ENCODE measurements at regions not wholly inside any gene's neighbourhood (a gene's known extent, or its start where the extent isn't known, plus 50 kb on each side); places are given as distances from the start of the nearest gene placed in this dataset.
"Not testable (repeated sequence)": the region's sequence is repeated elsewhere in the genome, so short reads cannot be mapped to it uniquely, and the experiment has no call there.

- DNase-seq (ENCODE audit: low read depth in 2 of 2): not testable (repeated sequence)
Observed at GRCh38 chrX:150125045-150125444, 186.8 kb upstream of the EOLA2 start.

GRCh38 chrX:150127216-150127615, 188.9 kb upstream of the EOLA2 start:
- DNase-seq (ENCODE audit: low read depth in 2 of 2): no peak

GRCh38 chrX:150143721-150144440, 205.6 kb upstream of the EOLA2 start:
- DNase-seq (ENCODE audit: low read depth in 2 of 2): no peak

GRCh38 chrX:150146271-150146896, 208.1 kb upstream of the EOLA2 start:
- no peak for DNase-seq (ENCODE audit: low read depth in 2 of 2)

GRCh38 chrX:150148749-150149672, 210.7 kb upstream of the EOLA2 start:
- no peak for DNase-seq (ENCODE audit: low read depth in 2 of 2)

GRCh38 chrX:150150076-150150779, 211.9 kb upstream of the EOLA2 start:
- DNase-seq (ENCODE audit: low read depth in 2 of 2): no peak

GRCh38 chrX:150150780-150151125, 212.4 kb upstream of the MAMLD1 start:
- no peak for DNase-seq (ENCODE audit: low read depth in 2 of 2)

- DNase-seq (ENCODE audit: low read depth in 2 of 2): no peak
Observed at GRCh38 chrX:150152036-150152435, 211.1 kb upstream of the MAMLD1 start.

- DNase-seq (ENCODE audit: low read depth in 2 of 2): no peak
Observed at GRCh38 chrX:150152546-150152945, 210.6 kb upstream of the MAMLD1 start.

- no peak for DNase-seq (ENCODE audit: low read depth in 2 of 2)
Observed at GRCh38 chrX:150155436-150156035, 207.6 kb upstream of the MAMLD1 start.

GRCh38 chrX:150156615-150157014, 206.5 kb upstream of the MAMLD1 start:
- no peak for DNase-seq (ENCODE audit: low read depth in 2 of 2)

- DNase-seq (ENCODE audit: low read depth in 2 of 2): no peak
Observed at GRCh38 chrX:150157291-150157690, 205.8 kb upstream of the MAMLD1 start.

- no peak for DNase-seq (ENCODE audit: low read depth in 2 of 2)
Observed at GRCh38 chrX:150158554-150159332, 204.4 kb upstream of the MAMLD1 start.

GRCh38 chrX:150159537-150159936, 203.6 kb upstream of the MAMLD1 start:
- no peak for DNase-seq (ENCODE audit: low read depth in 2 of 2)

GRCh38 chrX:150160656-150161055, 202.5 kb upstream of the MAMLD1 start:
- no peak for DNase-seq (ENCODE audit: low read depth in 2 of 2)

- no peak for DNase-seq (ENCODE audit: low read depth in 2 of 2)
Observed at GRCh38 chrX:150161193-150161592, 201.9 kb upstream of the MAMLD1 start.

GRCh38 chrX:150162141-150162540, 201.0 kb upstream of the MAMLD1 start:
- DNase-seq (ENCODE audit: low read depth in 2 of 2): no peak

- no peak for DNase-seq (ENCODE audit: low read depth in 2 of 2)
Observed at GRCh38 chrX:150163221-150163930, 199.7 kb upstream of the MAMLD1 start.

GRCh38 chrX:150163956-150164726, 199.0 kb upstream of the MAMLD1 start:
- no peak for DNase-seq (ENCODE audit: low read depth in 2 of 2)

Data from stimulated activated CD8-positive, alpha-beta memory T cell treated with anti-CD3 and anti-CD28 coated beads, Interleukin-15, amount 100 ng/mL, for 4 hours (primary cell).